ENCODE measurements at regions not wholly inside any gene's neighbourhood (a gene's known extent, or its start where the extent isn't known, plus 50 kb on each side); places are given as distances from the start of the nearest gene placed in this dataset.
A peak's percentile ranks its signal among the peaks of the same experiment; 100 is the strongest.

DNA sequence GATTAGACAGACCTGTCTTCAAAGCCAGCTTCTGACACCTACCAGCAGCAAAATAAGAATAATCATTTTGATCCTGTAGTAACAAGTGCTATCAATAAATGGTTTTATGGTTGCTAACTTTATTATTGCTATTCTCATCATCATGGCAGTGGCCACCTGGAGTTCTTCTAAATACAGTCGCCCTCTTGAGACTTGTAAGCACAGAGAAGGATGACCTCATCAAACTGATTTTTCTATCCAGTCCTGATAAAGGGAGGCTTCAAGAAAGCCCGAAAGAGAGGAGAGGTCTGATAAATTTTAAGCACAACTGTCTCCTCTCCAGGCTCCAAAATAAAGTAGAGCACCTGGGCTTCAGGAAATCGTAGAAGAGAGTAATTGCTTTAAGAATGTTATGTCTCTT lies 286.4 kb downstream of the USP46 start:
- Histone ChIP-seq H3K27me3 (no peaks in the 10 kb centered on the region), H3K4me1 (no peaks in the 10 kb centered on the region), H3K36me3 (no peaks in the 10 kb centered on the region), H3K27ac (no peak overlapping the region), H3K9me3 (no peaks in the 10 kb centered on the region), H3K4me3 (no peak overlapping the region)
- intact Hi-C loops (cut with DNase I; ENCODE audit: low total_unique reads): no loop called here
- no peak for DNase-seq
- no peak for TF ChIP-seq POLR2A (IDR thresholded peaks at IDR 0.05)
- TF ChIP-seq, protein P1, sequence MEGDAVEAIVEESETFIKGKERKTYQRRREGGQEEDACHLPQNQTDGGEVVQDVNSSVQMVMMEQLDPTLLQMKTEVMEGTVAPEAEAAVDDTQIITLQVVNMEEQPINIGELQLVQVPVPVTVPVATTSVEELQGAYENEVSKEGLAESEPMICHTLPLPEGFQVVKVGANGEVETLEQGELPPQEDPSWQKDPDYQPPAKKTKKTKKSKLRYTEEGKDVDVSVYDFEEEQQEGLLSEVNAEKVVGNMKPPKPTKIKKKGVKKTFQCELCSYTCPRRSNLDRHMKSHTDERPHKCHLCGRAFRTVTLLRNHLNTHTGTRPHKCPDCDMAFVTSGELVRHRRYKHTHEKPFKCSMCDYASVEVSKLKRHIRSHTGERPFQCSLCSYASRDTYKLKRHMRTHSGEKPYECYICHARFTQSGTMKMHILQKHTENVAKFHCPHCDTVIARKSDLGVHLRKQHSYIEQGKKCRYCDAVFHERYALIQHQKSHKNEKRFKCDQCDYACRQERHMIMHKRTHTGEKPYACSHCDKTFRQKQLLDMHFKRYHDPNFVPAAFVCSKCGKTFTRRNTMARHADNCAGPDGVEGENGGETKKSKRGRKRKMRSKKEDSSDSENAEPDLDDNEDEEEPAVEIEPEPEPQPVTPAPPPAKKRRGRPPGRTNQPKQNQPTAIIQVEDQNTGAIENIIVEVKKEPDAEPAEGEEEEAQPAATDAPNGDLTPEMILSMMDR (IDR thresholded peaks at IDR 0.05): no peak

DNA sequence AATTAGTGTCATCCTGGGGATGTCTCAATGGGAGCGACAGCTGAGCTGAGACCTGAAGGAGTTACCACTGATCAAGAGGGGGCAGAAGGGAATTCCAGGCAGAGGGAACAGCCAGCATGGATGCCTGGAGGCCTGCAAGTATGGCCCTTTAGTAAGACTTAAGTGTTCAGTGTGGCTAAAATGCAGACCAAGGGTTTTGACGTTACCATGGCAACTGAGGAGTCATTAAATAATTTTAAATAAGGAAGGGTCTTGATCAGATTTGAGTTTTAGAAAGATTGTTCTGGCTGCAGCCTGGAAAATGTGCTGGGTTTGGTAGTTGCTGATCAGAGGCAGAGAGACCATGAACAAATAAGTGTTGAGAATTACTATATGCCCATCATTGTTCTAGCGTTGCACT lies 285.5 kb downstream of the USP46 start:
- no peaks in the 10 kb centered on the region for H3K4me1 ChIP-seq
- no peaks in the 10 kb centered on the region for H3K27me3 ChIP-seq
- intact Hi-C loops (cut with DNase I; ENCODE audit: low total_unique reads): no loop called here
- no peak for TF ChIP-seq POLR2A (IDR thresholded peaks at IDR 0.05)
- TF ChIP-seq, protein P1 (IDR thresholded peaks at IDR 0.05): no peak
- H3K9me3 ChIP-seq: no peaks in the 10 kb centered on the region
- H3K4me3 ChIP-seq: no peak overlapping the region
- no peak overlapping the region for H3K27ac ChIP-seq
- no peaks in the 10 kb centered on the region for H3K36me3 ChIP-seq
- no peak for DNase-seq

DNA sequence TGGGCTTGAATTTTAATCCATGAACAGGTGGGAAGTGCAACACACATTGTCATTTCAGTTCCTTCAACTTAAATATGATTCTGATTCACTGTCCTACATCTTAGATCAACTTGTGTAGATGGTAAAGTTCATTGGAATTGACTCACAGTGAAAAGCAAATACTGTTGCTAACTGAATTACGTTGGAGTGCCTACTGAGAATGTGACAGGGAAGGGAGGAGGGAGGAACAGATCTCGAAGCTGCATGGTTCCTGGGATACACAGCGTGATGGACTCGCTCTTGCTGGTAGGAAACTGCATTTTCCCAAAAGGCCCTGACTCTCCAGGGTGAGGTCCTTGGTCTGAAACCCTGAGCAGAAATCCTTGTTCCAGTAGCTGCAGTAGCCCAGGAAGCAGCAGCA lies 284.2 kb downstream of the USP46 start:
- TF ChIP-seq POLR2A (IDR thresholded peaks at IDR 0.05): no peak
- TF ChIP-seq, protein P1 (IDR thresholded peaks at IDR 0.05): no peak
- no peak overlapping the region for H3K4me3 ChIP-seq

DNA sequence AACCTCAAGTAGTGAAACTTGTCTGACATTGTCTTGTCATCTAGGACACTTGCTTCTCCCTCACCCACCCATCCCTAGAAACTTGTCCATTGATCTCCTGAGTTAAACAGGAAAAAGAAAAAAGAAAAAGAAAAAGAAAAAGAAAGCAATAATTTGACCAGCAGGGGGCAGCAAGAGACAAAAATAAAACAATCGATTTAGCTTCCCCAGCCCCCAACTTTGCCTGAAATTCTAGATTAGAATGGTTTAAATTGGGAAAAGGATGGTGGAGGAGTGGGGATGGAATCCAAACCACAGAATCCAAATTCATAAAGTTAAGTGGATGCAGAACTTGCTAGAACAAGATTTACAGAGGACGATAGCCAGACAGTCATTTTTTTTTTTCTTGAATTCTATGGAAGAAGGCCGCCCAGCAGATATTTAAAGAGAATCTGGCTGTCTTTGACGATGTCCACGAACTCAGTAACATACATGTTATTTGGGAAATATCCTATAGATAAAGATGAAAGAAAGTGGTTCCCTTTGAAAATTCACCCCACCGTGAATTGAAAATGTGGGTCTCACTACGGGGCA lies 282.9 kb downstream of the USP46 start:
- H3K4me3 ChIP-seq: no peak overlapping the region
- H3K36me3 ChIP-seq: no peaks in the 10 kb centered on the region
- TF ChIP-seq POLR2A (IDR thresholded peaks at IDR 0.05): no peak
- TF ChIP-seq, protein P1 (IDR thresholded peaks at IDR 0.05): peak; percentile 50 to 64 (median 58)
- H3K27ac ChIP-seq: no peak overlapping the region
- no peaks in the 10 kb centered on the region for H3K27me3 ChIP-seq
- intact Hi-C loops (cut with DNase I; ENCODE audit: low total_unique reads): no loop called here
- H3K9me3 ChIP-seq: no peaks in the 10 kb centered on the region
- no peaks in the 10 kb centered on the region for H3K4me1 ChIP-seq
- DNase-seq: peak; percentile 21 to 30

More for the DNA sequence above, 284.2 kb downstream of the USP46 start:
- intact Hi-C loops (cut with DNase I; ENCODE audit: low total_unique reads): no loop called here
- Histone ChIP-seq H3K4me1 (no peaks in the 10 kb centered on the region), H3K27ac (no peak overlapping the region), H3K9me3 (no peaks in the 10 kb centered on the region), H3K27me3 (no peaks in the 10 kb centered on the region), H3K36me3 (no peaks in the 10 kb centered on the region)
- no peak for DNase-seq

DNA sequence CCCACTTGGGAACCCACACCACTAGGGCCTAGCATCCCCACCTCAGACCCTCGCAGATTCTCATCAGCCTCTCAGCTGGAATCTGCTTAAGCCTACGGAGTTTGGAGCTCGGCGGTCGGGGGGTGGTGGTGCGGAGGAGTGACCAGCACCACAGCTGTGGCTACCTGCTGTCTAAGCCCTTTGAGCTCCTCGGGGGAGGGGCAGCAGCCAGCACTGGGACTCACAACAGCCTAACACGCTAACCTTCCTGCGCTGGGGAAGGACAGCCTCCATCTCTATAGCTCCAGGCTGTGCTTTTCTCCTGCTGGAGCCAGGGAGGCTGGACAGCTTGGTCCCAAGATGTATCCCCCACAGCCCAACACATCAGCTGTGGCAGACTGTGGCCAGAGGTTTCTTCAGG lies 281.5 kb downstream of the USP46 start:
- H3K4me3 ChIP-seq: no peak overlapping the region
- TF ChIP-seq, protein P1 (IDR thresholded peaks at IDR 0.05): no peak
- TF ChIP-seq POLR2A (IDR thresholded peaks at IDR 0.05): no peak
- H3K27me3 ChIP-seq: no peaks in the 10 kb centered on the region
- H3K9me3 ChIP-seq: no peaks in the 10 kb centered on the region
- intact Hi-C loops (cut with DNase I; ENCODE audit: low total_unique reads): no loop called here
- H3K27ac ChIP-seq: no peak overlapping the region
- DNase-seq: no peak
- no peaks in the 10 kb centered on the region for H3K4me1 ChIP-seq
- no peaks in the 10 kb centered on the region for H3K36me3 ChIP-seq
